HEK293 (cell line): ENCODE measurements at regions not wholly inside any gene's neighbourhood (a gene's known extent, or its start where the extent isn't known, plus 50 kb on each side); places are given as distances from the start of the nearest gene placed in this dataset.

ENCODE experiments used
- CTCF ChIA-PET: fragments of 350-600 bp; formaldehyde crosslinking; extraction: SDS; loops from one replicate; lab custom pipeline; 2021; ENCODE audit warnings: antibody characterized with exemption; lab: Yijun Ruan, JAX
- POLR2A ChIA-PET: fragments of 300-600 bp; formaldehyde crosslinking; extraction: SDS; loops from one replicate; lab custom pipeline; 2020; ENCODE audit warnings: antibody characterized with exemption, inconsistent platforms; lab: Yijun Ruan, JAX
- H3K27ac ChIP-seq: fragments of 200-500 bp; sonication (Bioruptor generic); 2 replicates; pipeline ENCODE4 v1.5.1; 2014; ENCODE audit warnings: low read depth, low read length, control low read depth, inconsistent platforms; ENCODE audit errors: extremely low read depth
- H3K36me3 ChIP-seq, 2 experiments: fragments of 200-500 bp in 1 of 2; sonication (Bioruptor generic) in 1 of 2; 1 replicate in 1 of 2; 2 replicates in 1 of 2; pipeline ENCODE4 v1.5.1; 2014 to 2017; ENCODE audit warnings: inconsistent platforms in 2 of 2, low read length in 2 of 2; ENCODE audit not compliant: control insufficient read depth in 2 of 2, insufficient read depth in 1 of 2
- H3K4me1 ChIP-seq: fragments of 200-500 bp; sonication (Bioruptor generic); 2 replicates; pipeline ENCODE4 v1.5.1; 2014; ENCODE audit warnings: mild to moderate bottlenecking, low read length, inconsistent platforms; ENCODE audit not compliant: control insufficient read depth, insufficient read depth
- H3K4me3 ChIP-seq: 2 replicates; pipeline ENCODE4 v1.5.1; 2011; ENCODE audit warnings: low read depth, mild to moderate bottlenecking, control low read depth, low read length, moderate library complexity
- H3K9me3 ChIP-seq: fragments of 200-500 bp; sonication (Bioruptor generic); 2 replicates; pipeline ENCODE4 v1.5.1; 2014; ENCODE audit warnings: low read depth, low read length, inconsistent platforms; ENCODE audit not compliant: control insufficient read depth, insufficient read depth
- EGR2 ChIP-seq: fragments of 450-650 bp; formaldehyde crosslinking; IDR thresholded peaks from 2 replicates; pipeline ENCODE4 v1.5.1; 2016; ENCODE audit warnings: low read depth, missing biosample characterization, missing genetic modification characterization
- KLF7 ChIP-seq: fragments of 450-650 bp; formaldehyde crosslinking; IDR thresholded peaks from 2 replicates; pipeline ENCODE4 v1.5.1; 2016; ENCODE audit warnings: missing biosample characterization, missing genetic modification characterization, borderline replicate concordance
- PRDM1 ChIP-seq: fragments of 450-650 bp; formaldehyde crosslinking; IDR thresholded peaks from 2 replicates; pipeline ENCODE4; 2016; ENCODE audit warnings: missing biosample characterization, missing genetic modification characterization
- REST ChIP-seq: fragments of 450-650 bp; formaldehyde crosslinking; IDR thresholded peaks from 2 replicates; pipeline ENCODE4 v1.5.1; 2016; ENCODE audit warnings: missing biosample characterization, missing genetic modification characterization
- SALL2 ChIP-seq: fragments of 450-650 bp; formaldehyde crosslinking; IDR thresholded peaks from 2 replicates; pipeline ENCODE4 v1.5.0; 2017; ENCODE audit warnings: missing biosample characterization, mild to moderate bottlenecking, missing genetic modification characterization, borderline replicate concordance
- SETDB1 ChIP-seq: IDR thresholded peaks from one replicate; pipeline ENCODE4 v1.6.1; 2017; ENCODE audit warnings: mild to moderate bottlenecking, low read length, moderate library complexity, mixed read lengths; ENCODE audit not compliant: insufficient read length
- YY1 ChIP-seq: fragments of 450-650 bp; formaldehyde crosslinking; IDR thresholded peaks from 2 replicates; pipeline ENCODE4 v1.5.1; 2018; ENCODE audit warnings: missing biosample characterization, missing genetic modification characterization
- ZBTB1 ChIP-seq: fragments of 450-650 bp; formaldehyde crosslinking; IDR thresholded peaks from 2 replicates; pipeline ENCODE4 v1.5.1; 2016; ENCODE audit warnings: missing biosample characterization, missing genetic modification characterization
- ZBTB11 ChIP-seq: fragments of 450-650 bp; formaldehyde crosslinking; conservative IDR thresholded peaks from 2 replicates; pipeline ENCODE4 v1.5.1; 2016; ENCODE audit warnings: low read depth, missing biosample characterization, missing genetic modification characterization
- ZFP41 ChIP-seq: fragments of 450-650 bp; formaldehyde crosslinking; IDR thresholded peaks from 2 replicates; pipeline ENCODE4 v1.5.1; 2016; ENCODE audit warnings: missing biosample characterization, missing genetic modification characterization, borderline replicate concordance
- ZNF16 ChIP-seq: fragments of 450-650 bp; formaldehyde crosslinking; IDR thresholded peaks from 2 replicates; pipeline ENCODE4 v1.5.1; 2016; ENCODE audit warnings: low read depth, missing biosample characterization, missing genetic modification characterization
- ZNF169 ChIP-seq: fragments of 450-650 bp; formaldehyde crosslinking; IDR thresholded peaks from 2 replicates; pipeline ENCODE4 v1.5.1; 2016; ENCODE audit warnings: missing biosample characterization, missing genetic modification characterization
- ZNF19 ChIP-seq: fragments of 450-650 bp; formaldehyde crosslinking; IDR thresholded peaks from 2 replicates; pipeline ENCODE4; 2016; ENCODE audit warnings: missing biosample characterization, missing genetic modification characterization, low read depth
- ZNF202 ChIP-seq: fragments of 450-650 bp; formaldehyde crosslinking; IDR thresholded peaks from 2 replicates; pipeline ENCODE4 v1.5.1; 2016; ENCODE audit warnings: missing biosample characterization, missing genetic modification characterization, borderline replicate concordance
- ZNF239 ChIP-seq: fragments of 450-650 bp; formaldehyde crosslinking; IDR thresholded peaks from 2 replicates; pipeline ENCODE4 v1.5.1; 2016; ENCODE audit warnings: missing biosample characterization, missing genetic modification characterization
- ZNF423 ChIP-seq: fragments of 450-650 bp; formaldehyde crosslinking; IDR thresholded peaks from 2 replicates; pipeline ENCODE4 v1.5.1; 2016; ENCODE audit warnings: missing biosample characterization, missing genetic modification characterization
- ZNF610 ChIP-seq: fragments of 450-650 bp; formaldehyde crosslinking; IDR thresholded peaks from 2 replicates; pipeline ENCODE4 v1.5.1; 2016; ENCODE audit warnings: missing biosample characterization, missing genetic modification characterization, borderline replicate concordance
- ZNF677 ChIP-seq: fragments of 450-650 bp; IDR thresholded peaks from 2 replicates; pipeline ENCODE4 v1.5.0; 2018; ENCODE audit warnings: missing biosample characterization, mild to moderate bottlenecking, missing genetic modification characterization, moderate library complexity
- ZNF830 ChIP-seq: fragments of 450-650 bp; IDR thresholded peaks from 2 replicates; pipeline ENCODE4 v1.5.0; 2018; ENCODE audit warnings: missing biosample characterization, missing genetic modification characterization, low read depth, mild to moderate bottlenecking, moderate library complexity
- ZSCAN30 ChIP-seq: fragments of 450-650 bp; IDR thresholded peaks from 2 replicates; pipeline ENCODE4 v1.5.1; 2018; ENCODE audit warnings: missing biosample characterization, mild to moderate bottlenecking, missing genetic modification characterization, moderate library complexity
- TF ChIP-seq, protein P1 (sequence below): fragments of 450-650 bp; formaldehyde crosslinking; IDR thresholded peaks from 2 replicates; pipeline ENCODE4 v1.5.1; 2016; ENCODE audit warnings: missing biosample characterization, missing genetic modification characterization

- no peak for TF ChIP-seq REST (tag by site-specific recombination)
- TF ChIP-seq EGR2 (tag by site-specific recombination): no peak
- TF ChIP-seq ZBTB11: no peak
- no peak for TF ChIP-seq ZNF610 (tag by site-specific recombination)
- no peak for TF ChIP-seq YY1 (tag by site-specific recombination)
These were observed 335.2 kb downstream of the RND3 start (continued) for GRCh38 chr2:150152230-150152629.

GRCh38 chr2:150150144-150150543 lies 337.3 kb downstream of the RND3 start:
- ChIA-PET POLR2A (no interaction called here), CTCF (no interaction called here)
- Histone ChIP-seq H3K4me1 (no peaks in the 10 kb centered on the region), H3K9me3 (no peaks in the 10 kb centered on the region), H3K36me3 (no peaks in the 10 kb centered on the region), H3K27ac (no peak overlapping the region), H3K4me3 (no peak overlapping the region)
- TF ChIP-seq, protein P1, sequence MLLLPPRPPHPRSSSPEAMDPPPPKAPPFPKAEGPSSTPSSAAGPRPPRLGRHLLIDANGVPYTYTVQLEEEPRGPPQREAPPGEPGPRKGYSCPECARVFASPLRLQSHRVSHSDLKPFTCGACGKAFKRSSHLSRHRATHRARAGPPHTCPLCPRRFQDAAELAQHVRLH: no peak
- TF ChIP-seq ZNF239 (tag by site-specific recombination) (no peak), ZNF830 (tag by site-specific recombination) (no peak), ZNF677 (tag by site-specific recombination) (no peak), ZFP41 (tag by site-specific recombination) (no peak), ZNF202 (no peak), ZBTB1 (tag by site-specific recombination) (no peak), ZNF169 (no peak), ZNF16 (no peak)
- TF ChIP-seq, all 188 proteins: peak for 0

DNA sequence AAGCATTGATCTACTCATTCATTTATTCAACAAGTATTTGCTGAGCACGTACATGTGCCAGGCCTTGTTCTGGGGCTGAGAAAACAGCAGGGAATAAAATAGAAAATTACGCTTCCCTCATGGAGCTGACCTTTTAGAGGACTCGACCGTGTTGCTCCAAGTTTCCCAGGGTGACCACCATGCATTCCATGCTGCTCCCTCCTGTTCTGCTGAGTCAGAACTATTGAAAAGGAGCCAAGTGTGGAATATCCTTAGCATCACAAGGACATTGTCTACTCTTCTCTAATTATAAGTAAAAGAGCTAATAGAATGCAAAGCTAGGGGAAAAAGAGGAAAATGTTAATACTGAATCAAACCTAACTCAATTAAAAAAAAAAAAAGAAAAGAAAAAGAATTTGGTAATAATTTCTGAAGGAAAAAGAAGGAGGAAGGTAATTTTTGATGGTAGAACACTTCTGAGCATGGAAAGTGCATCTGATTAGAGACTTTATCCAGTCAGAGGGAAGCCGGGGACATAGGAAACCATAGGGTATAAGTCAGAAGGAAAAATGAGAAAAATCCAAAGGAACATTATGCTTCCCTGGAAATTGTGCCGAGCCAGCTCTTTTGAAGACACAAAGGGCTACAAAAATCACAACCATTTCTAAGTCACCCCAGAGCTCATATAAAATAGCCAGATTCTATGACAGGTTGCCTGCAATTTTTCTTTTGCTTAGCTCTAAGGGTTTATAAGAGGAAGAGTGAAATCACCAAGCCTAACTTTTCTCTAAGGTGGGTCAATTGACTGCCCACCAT lies 339.4 kb downstream of the RND3 start:
- Histone ChIP-seq H3K27ac (no peak overlapping the region), H3K4me1 (no peaks in the 10 kb centered on the region), H3K4me3 (no peak overlapping the region)
- ChIA-PET CTCF (interaction anchor here (0.7 kb wide), 1 partner anchor 1091 kb away, joined by 3 read pairs; no protein-coding TSS in a partner anchor), POLR2A (no interaction called here)
- TF ChIP-seq PRDM1 (tag by site-specific recombination) (no peak), ZNF423 (tag by site-specific recombination) (no peak), KLF7 (tag by site-specific recombination) (no peak), SALL2 (tag by site-specific recombination) (no peak), ZNF19 (tag by site-specific recombination) (no peak), ZSCAN30 (tag by site-specific recombination) (no peak), SETDB1 (no peak)
- TF ChIP-seq, all 188 proteins: peak for 0
- Histone ChIP-seq H3K36me3 (no peaks in the 10 kb centered on the region), H3K9me3 (no peaks in the 10 kb centered on the region)
